Hepatocyte (in vitro differentiated cells): ENCODE measurements at regions not wholly inside any gene's neighbourhood (a gene's known extent, or its start where the extent isn't known, plus 50 kb on each side); places are given as distances from the start of the nearest gene placed in this dataset.

Source experiments
- DNase-seq: peaks from one replicate; pipeline ENCODE4 v3.0.0-alpha.2; 2016; ENCODE audit warnings: low spot score
- H2AFZ ChIP-seq: fragments of 200-600 bp; sonication (generic); 2 replicates; pipeline ENCODE4 v1.6.0; 2016; ENCODE audit warnings: antibody characterized with exemption, mild to moderate bottlenecking
- H3K27ac ChIP-seq: fragments of 200-600 bp; sonication (generic); 2 replicates; pipeline ENCODE4 v1.5.1; 2016; ENCODE audit warnings: mild to moderate bottlenecking
- H3K27me3 ChIP-seq: fragments of 200-600 bp; sonication (generic); 2 replicates; pipeline ENCODE4 v1.6.1; 2016
- H3K36me3 ChIP-seq: fragments of 200-600 bp; sonication (generic); replicated peaks from 2 replicates; pipeline ENCODE4 v1.5.1; 2016; ENCODE audit warnings: low read depth; ENCODE audit not compliant: insufficient read depth
- H3K4me1 ChIP-seq: fragments of 200-600 bp; sonication (generic); 2 replicates; pipeline ENCODE4 v1.5.1; 2016; ENCODE audit warnings: mild to moderate bottlenecking, moderate library complexity; ENCODE audit not compliant: insufficient read depth
- H3K4me2 ChIP-seq: fragments of 200-600 bp; sonication (generic); 2 replicates; pipeline ENCODE4 v1.6.0; 2016
- H3K4me3 ChIP-seq: fragments of 200-600 bp; sonication (generic); 2 replicates; pipeline ENCODE4 v1.5.1; 2016; ENCODE audit warnings: mild to moderate bottlenecking
- H3K79me2 ChIP-seq: fragments of 200-600 bp; sonication (generic); 2 replicates; pipeline ENCODE4 v1.6.0; 2017; ENCODE audit warnings: mild to moderate bottlenecking
- H3K9me2 ChIP-seq: fragments of 200-600 bp; sonication (generic); replicated peaks from 2 replicates; pipeline ENCODE4 v1.6.0; 2017; ENCODE audit warnings: mild to moderate bottlenecking; ENCODE audit not compliant: insufficient read depth
- H3K9me3 ChIP-seq: fragments of 200-600 bp; sonication (generic); 2 replicates; pipeline ENCODE4 v1.5.1; 2016; ENCODE audit warnings: low read depth, mild to moderate bottlenecking
- H4K20me1 ChIP-seq: fragments of 200-600 bp; sonication (generic); 2 replicates; pipeline ENCODE4 v1.6.0; 2016; ENCODE audit warnings: mild to moderate bottlenecking; ENCODE audit not compliant: insufficient read depth, poor library complexity, severe bottlenecking
- CTCF ChIP-seq: fragments of 200-600 bp; sonication (generic); IDR thresholded peaks from 2 replicates; pipeline ENCODE4 v1.5.1; 2016; ENCODE audit warnings: antibody characterized with exemption, mild to moderate bottlenecking; ENCODE audit not compliant: poor library complexity
- EZH2 ChIP-seq: fragments of 200-600 bp; sonication (generic); IDR thresholded peaks from 2 replicates; pipeline ENCODE4 v1.6.1; 2016; ENCODE audit warnings: antibody characterized with exemption, mild to moderate bottlenecking, borderline replicate concordance
- EZH2phosphoT487 ChIP-seq: fragments of 200-600 bp; sonication (generic); IDR thresholded peaks from one replicate; pipeline ENCODE4 v1.6.1; 2018; ENCODE audit warnings: antibody characterized with exemption, mild to moderate bottlenecking, low read depth, moderate library complexity; ENCODE audit not compliant: unreplicated experiment, severe bottlenecking
- WGBS: methylation state at CpG from one replicate; pipeline ENCODE4 v1.1.6; 2016; ENCODE audit warnings: low lambda C conversion rate; ENCODE audit errors: missing lambda C conversion rate; 5-methylcytosine and 5-hydroxymethylcytosine counted together

GRCh38 chr18:39500306-39500705 lies 1934.7 kb upstream of the CELF4 start:
- no peaks in the 10 kb centered on the region for H3K36me3 ChIP-seq
- H3K27me3 ChIP-seq: no peaks in the 10 kb centered on the region
- H3K4me2 ChIP-seq: no peak overlapping the region
- H3K4me1 ChIP-seq: no peaks in the 10 kb centered on the region
- no peak overlapping the region for H3K27ac ChIP-seq
- no peak overlapping the region for H2AFZ ChIP-seq
- no peaks in the 10 kb centered on the region for H4K20me1 ChIP-seq
- TF ChIP-seq EZH2 (no peak), EZH2phosphoT487 (no peak)
- no peaks in the 10 kb centered on the region for H3K9me3 ChIP-seq
- H3K4me3 ChIP-seq: no peak overlapping the region
- 76% methylated on average over 3 of the region's 3 CpGs for WGBS
- no peak for DNase-seq
- no peaks in the 10 kb centered on the region for H3K9me2 ChIP-seq
- no peaks in the 10 kb centered on the region for H3K79me2 ChIP-seq

GRCh38 chr18:39497821-39498220 lies 1932.2 kb upstream of the CELF4 start:
- no peak overlapping the region for H3K27ac ChIP-seq
- no peak overlapping the region for H3K4me3 ChIP-seq
- H3K36me3 ChIP-seq: no peaks in the 10 kb centered on the region
- H3K27me3 ChIP-seq: no peaks in the 10 kb centered on the region
- no peak overlapping the region for H2AFZ ChIP-seq
- H3K9me3 ChIP-seq: no peaks in the 10 kb centered on the region
- H3K4me1 ChIP-seq: peaks cover 5% of the 10 kb centered on the region
- DNase-seq: no peak
- no peak for TF ChIP-seq CTCF
- TF ChIP-seq EZH2phosphoT487: no peak
- TF ChIP-seq EZH2: no peak
- H3K79me2 ChIP-seq: no peaks in the 10 kb centered on the region
- H4K20me1 ChIP-seq: no peaks in the 10 kb centered on the region
- H3K4me2 ChIP-seq: no peak overlapping the region
- no peaks in the 10 kb centered on the region for H3K9me2 ChIP-seq

- WGBS: 72% methylated on average over 4 of the region's 4 CpGs
- Histone ChIP-seq H3K27me3 (no peaks in the 10 kb centered on the region), H3K79me2 (no peaks in the 10 kb centered on the region), H3K4me1 (peaks cover 5% of the 10 kb centered on the region), H3K9me3 (no peaks in the 10 kb centered on the region), H3K4me3 (no peak overlapping the region), H3K4me2 (no peak overlapping the region), H4K20me1 (no peaks in the 10 kb centered on the region), H3K36me3 (no peaks in the 10 kb centered on the region), H2AFZ (no peak overlapping the region), H3K9me2 (no peaks in the 10 kb centered on the region), H3K27ac (no peak overlapping the region)
- DNase-seq: no peak
- TF ChIP-seq EZH2 (no peak), CTCF (no peak), EZH2phosphoT487 (no peak)
Measured at GRCh38 chr18:39496986-39497385, 1931.4 kb upstream of the CELF4 start.

GRCh38 chr18:39494211-39494896 lies 1928.8 kb upstream of the CELF4 start:
- no peaks in the 10 kb centered on the region for H3K9me3 ChIP-seq
- peaks cover 5% of the 10 kb centered on the region for H3K4me1 ChIP-seq
- no peaks in the 10 kb centered on the region for H3K36me3 ChIP-seq
- H2AFZ ChIP-seq: no peak overlapping the region
- TF ChIP-seq EZH2phosphoT487 (no peak), CTCF (no peak), EZH2 (no peak)
- H3K9me2 ChIP-seq: no peaks in the 10 kb centered on the region
- H4K20me1 ChIP-seq: no peaks in the 10 kb centered on the region
- peak overlapping the region; percentile 52 for H3K4me2 ChIP-seq
- no peak overlapping the region for H3K4me3 ChIP-seq
- DNase-seq: peak; percentile 14
- 57% methylated on average over 3 of the region's 3 CpGs for WGBS
- H3K79me2 ChIP-seq: no peaks in the 10 kb centered on the region
- no peaks in the 10 kb centered on the region for H3K27me3 ChIP-seq
- H3K27ac ChIP-seq: no peak overlapping the region
